ENCODE measurements at regions not wholly inside any gene's neighbourhood (a gene's known extent, or its start where the extent isn't known, plus 50 kb on each side); places are given as distances from the start of the nearest gene placed in this dataset.
A peak's percentile ranks its signal among the peaks of the same experiment; 100 is the strongest.

DNA sequence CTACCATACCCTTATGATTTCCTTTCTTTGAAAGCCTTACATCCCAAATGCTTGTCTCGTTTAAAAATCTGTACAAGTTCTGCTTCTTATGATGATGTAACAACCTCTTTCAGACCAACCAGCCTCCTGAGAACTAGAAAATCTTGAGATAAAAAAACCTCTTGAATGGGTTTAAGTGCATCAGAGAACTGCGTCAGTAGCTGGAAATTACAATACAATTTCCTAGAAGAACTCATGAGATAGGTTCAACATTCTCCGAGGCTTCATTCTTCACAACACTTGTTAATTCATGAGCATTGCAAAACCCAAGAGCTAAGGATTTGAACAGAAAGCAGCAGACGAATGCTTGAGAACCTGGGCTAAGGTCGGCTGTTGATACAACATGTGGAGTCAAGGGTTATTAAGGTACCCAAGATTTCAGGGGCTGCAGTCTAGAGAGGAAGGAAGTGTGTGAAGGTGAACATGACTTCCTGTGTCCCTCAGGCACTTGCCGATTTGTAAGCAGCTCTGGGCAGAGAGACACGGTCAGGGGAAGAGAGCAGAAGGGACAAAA, 286.0 kb downstream of the ICE1 start:
- no peak for DNase-seq

DNA sequence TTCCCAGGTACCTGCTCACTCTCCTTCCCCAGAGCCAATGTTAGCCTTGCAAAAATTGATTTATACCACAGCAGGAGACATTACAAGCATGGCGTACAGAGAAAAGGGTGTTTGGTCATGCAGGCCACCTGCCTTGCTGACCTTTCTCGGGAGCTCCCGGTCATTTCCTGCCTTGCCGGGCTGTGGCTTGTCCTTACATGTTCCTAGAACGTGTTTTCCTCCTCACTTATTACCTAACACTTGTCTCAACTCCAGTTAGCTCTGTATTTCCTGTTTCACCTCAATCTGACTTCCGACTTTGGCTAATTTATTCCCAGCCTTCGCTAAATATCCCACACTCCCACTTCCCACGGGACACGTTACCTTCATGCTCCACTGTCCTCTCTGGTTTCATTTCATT, 282.5 kb downstream of the ICE1 start:
- DNase-seq: peak; percentile 38

DNA sequence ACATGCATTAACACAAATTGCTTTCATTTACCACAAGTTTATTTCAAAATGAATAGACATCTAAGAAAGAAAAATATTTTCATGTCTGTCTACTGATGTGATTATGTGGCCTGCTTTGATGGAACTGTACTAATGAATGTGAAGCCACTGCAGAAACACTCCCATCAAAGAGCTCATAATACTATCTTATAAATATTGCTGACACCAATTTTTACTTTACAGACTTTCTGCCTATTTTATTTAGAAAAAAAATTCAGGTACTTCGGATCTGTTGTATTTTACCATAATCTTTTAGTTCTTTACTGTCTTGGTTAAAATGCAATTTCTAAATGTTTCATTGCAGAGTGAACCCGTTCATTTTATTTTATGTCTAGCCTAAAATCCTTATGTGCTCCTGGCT, 281.9 kb downstream of the ICE1 start:
- no peak for DNase-seq

DNA sequence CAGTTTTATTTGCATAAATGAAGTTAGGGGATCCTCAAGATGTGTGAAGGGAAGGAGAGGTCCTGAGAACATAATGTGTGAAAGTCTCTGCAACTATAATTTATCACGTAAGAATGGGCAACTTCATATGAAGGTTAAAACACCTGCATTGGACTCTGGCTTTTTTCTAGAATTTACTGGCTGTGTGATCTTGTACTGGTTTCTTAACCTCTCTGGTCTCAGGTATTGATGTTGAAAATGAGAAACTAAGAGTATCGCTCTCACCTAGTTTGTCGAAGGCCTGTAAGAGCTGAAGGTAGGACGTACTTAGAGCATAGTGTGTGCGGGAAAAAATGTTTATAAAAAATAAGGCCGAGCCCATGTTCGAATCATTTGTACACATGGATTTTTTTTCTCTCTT, 280.5 kb downstream of the ICE1 start:
- no peak for DNase-seq

DNA sequence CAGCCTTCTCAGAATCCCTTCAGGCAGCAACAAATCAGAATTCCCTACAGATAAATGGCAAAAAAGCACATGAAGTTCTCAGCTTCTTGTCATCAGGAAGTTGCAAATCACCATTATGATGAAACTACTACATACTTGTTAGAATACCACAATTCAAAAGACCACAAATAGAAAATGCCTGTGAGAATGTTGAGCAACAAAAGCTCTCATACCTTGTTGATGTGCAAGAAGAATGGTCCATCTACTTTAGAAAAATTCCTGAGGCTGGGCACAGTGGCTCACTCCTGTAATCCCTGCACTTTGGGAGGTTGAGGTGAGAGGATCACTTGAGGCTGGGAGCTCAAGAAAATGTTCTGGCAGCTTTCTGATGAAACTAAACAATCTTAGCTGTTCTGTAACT, 278.1 kb downstream of the ICE1 start:
- DNase-seq: no peak

DNA sequence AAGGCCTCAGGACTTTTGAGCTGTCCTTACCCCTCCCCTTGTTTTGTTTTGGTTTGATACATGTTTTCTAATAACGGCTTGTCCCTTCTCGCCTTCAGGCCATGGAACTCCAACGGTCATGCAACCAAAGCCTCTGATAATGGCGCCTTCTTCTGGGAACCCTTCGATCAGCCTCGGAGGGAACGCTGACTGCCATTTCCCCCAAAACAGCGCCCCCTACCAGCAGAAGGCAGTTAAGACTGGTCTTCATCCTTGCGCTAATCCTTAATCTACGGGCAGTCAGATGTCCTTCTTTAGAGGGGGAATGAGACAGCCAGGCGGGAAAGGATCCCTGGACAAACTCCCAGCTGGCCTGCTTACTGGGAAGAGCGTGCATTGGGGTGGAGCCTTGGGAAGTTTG, 276.6 kb downstream of the ICE1 start:
- DNase-seq: no peak

DNA sequence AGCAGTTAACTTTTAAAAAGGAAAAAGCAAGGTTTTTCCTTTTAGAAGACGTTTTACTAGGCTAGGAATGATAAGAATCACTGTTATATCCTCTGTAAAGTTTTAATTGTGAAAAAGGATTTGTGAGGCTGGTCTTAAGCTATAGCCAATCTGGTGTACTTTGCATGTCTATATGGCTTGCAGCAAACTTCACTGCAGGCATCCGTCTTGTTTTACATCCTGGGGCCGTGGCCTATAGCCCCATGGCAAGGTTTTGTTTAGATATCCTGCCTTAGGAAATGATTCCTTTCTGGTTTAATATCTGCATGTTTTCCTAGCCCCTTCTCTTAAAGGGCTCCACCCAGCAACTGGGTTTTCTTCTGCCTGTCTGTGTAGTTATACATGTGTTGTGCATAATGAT, 272.8 kb downstream of the ICE1 start:
- DNase-seq: no peak

DNA sequence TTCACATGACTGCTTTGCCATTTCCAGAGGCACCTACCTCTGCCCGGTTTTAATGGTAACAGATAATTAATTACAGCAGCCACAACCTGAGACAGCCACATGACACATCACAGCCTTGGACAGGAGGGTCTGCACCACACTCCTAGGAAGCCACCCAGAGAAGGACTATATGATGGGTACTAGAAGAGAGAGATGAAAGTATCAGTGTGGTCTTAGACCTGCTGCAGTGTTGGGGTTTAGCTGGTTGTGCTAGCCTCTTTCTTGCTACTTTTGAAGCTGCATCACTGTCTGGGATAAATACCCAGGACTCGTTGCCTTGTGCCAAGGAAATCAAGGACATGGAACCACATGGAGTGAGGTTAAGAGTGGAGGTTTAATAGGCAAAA, 266.4 kb downstream of the ICE1 start:
- DNase-seq: no peak

DNA sequence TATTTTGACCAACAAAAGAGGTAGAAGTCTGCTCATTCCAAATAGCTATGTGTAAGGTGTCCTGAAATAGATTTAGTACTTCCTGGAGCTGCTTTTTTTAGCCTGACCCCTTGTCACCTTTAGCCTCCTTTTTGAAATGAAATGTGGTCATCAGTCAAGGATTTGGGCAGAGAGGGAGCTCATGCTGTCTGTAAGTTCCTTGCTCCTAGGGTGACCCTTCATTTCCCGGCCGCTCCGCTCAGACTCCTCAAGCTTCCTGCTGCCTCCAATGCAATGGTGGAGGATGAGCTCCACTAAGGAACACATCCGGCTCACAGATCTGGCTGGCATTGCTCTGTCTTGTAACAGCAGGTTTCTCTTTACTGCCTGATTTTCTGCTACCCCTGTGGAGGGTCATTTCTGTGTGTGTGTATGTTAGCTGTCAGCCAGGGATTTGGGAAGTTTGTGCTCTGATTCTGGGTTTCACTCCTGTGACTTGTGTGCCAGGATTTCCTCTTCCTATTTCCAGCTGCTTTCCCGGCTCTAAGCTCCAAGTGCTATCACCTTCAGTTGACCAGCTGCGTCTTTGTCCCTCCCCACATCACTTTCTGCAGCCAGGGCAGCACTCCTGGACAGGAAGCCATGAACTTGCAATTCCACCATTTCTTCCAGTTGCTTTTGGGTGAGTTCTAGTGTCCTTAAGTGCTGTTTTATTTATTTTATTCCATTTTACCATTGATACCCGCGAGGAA, 265.9 kb downstream of the ICE1 start:
- DNase-seq: no peak

DNA sequence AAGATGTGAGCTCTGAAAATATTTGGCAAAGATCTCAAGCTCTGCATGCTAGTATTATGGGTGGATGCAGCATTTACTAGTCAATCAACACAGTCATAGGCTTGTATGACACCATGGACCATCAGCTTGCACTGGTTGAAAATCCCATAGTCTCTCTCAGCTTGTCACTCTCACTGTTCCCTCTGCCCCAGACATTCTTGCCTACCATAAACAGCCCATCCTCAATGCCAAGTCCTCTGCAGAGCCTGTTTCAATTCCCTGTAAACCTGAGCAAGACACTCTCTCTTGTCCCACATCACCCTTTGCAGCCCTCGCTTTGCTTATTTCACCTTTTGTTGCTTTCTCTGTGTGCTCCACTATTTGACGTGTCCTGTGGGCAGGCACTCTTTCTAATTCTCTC, 264.6 kb downstream of the ICE1 start:
- no peak for DNase-seq

DNA sequence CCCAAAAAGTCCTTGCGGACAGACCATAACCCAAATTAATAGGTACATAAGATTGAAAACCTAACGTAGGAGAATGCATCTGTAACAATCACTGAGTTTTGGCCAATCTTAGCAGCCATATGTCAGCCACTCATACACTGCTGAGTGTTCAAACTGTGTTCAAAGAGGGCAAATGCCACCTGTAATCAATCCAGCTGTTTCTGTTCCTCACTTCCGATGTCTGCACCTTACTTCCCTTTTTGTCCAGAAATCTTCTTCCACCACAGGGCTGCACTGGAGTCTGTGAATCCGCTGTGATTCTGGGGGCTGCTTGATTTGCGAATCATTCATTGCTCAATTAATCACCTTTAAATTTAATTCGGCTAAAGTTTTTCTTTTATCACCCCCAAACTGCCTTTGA, 263.9 kb downstream of the ICE1 start:
- no peak for DNase-seq

DNA sequence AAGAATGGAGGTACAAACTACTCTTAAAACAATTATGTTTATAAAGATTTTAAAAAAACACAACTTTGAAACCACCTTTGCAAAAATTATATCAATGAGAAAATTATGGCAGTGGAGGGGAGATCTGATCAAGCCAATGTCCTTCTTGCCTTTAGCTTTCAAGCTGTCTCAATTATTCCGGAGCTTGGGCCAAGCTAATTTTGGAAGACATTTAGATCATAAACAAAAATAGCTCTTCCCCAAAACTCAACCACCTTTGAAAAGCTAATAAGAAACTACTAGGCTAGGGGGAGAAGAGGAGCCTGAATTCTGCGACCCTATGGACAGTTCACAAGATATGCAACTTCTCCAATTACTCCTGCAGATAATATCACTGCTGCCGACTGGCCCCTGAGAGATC, 263.3 kb downstream of the ICE1 start:
- no peak for DNase-seq

DNA sequence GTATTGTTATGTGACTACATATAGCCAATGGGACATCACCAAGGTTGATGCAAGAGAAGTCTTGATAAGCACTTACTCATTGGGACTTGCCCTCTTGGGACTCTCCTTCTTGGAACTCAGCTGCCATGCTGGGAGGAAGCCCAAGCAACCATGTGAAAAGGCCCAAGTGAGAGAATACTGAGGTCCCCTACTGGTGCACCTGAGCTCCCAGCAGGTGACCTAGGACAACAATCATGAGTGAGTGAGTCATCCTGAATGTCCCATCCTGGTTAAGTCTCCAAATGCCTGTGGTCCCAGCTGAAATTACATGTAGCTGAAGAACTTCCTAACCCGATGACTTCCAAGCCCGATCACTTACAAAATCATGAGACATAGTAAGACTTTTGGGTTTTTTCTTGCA, 260.7 kb downstream of the ICE1 start:
- no peak for DNase-seq

DNA sequence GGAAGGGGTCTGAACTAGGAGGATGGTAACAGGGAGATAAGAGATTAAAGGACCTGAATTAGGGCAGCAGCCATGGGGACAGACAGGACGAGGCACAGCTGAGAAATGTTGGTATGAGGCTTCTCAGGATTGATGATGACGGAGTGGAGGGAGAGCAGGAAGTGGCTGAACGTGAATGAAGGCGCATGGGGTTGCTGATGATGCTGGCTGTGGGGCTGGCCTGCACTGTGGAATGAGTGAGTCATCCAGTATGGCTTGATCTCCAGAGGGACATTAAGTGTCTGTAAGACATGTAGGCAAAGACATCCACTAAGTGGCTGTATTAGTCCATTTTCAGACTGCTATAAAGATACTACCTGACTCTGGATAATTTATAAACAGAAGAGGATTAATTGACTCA, 256.4 kb downstream of the ICE1 start:
- no peak for DNase-seq

DNA sequence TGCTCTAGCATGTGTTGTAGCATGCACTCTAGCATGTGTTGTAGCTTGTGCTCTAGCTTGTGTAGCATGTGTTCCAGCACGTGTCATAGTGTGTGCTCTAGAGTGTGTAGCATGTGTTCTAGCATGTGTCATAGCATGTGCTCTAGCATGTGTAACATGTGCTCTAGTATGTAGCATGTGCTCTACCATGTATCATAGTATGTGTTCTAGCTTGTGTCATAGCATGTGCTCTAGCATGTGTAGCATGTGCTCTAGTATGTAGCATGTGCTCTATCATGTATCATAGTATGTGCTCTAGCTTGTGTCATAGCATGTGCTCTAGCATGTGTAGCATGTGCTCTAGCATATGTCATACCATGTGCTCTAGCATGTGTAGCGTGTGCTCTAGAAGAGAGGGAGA, 255.3 kb downstream of the ICE1 start:
- DNase-seq: no peak

DNA sequence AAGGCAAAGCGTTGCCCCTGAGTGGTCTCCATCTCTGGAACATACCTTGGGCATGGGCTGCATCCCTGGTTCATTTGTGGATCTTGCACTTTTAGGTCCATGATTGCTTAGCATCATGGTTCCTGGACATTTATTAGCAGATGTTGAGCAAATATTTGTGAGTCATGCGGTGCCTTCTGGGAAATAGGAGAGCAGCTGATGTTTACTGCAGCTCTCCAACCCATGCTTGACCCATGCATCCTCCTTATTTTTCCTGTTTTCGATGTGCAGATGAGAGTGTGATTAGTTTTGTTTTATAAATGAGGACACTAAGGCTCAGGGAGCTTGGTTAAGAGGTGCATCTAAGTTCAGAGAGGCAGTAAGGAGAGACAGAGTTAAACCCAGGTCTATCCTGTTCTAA, 253.7 kb downstream of the ICE1 start:
- DNase-seq: peak; percentile 26

DNA sequence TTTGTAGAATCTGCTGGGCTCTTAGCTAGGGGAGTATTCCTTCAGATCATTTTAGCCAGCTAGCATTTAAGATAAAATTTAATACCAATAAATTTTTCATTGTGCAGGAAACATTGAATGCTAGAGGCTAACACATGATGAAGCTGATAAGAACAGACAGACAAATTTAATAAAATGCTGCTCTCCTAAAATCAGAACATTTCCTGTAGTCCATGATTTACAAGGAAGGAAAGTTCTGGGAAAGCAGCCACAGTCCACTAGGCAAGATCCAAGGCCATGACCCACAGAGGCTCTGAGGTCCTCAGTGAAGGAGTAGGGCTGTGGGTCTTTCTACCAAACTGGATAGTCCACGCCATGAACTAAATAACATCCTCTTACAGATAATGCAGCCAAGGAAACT, 253.0 kb downstream of the ICE1 start:
- no peak for DNase-seq

DNA sequence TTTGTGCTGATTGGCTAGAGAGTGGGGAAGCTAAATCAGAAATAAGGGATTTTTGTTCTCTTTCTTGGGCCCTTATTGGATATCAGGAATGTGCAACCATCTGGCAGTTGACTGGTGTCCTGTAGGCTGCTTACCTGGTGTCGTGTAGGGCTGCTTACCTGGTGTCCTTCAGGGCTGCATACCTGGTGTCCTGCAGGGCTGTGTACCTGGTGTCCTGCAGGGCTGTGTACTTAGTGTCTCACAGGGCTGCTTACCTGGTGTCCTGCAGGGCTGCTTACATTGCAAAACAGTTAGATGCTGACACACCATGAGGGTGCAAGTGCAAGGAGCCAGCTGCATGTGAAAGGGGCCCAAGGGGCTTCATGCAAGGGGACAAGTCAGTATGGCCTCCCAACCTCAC, 249.3 kb downstream of the ICE1 start:
- no peak for DNase-seq

DNA sequence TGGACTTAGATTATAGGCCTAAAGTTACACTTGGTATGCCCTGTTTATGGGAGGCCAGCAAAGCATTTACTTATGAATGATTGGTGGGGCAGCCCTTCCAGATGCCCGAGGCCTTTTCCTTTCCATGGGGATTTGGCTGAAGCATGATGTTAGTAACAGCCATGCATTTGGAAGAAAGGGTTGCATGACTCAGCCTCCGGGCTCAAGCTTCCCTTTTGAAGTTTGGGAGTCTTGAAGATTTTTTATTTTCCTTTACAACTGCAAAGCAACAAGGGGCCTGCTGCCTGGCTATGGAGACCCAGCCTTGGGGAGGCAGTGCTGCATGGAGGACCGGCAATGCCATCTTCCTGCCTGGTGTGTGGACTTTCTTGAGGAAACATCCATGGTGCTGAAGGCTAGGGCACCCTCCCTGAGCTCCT, 244.7 kb downstream of the ICE1 start:
- no peak for DNase-seq

DNA sequence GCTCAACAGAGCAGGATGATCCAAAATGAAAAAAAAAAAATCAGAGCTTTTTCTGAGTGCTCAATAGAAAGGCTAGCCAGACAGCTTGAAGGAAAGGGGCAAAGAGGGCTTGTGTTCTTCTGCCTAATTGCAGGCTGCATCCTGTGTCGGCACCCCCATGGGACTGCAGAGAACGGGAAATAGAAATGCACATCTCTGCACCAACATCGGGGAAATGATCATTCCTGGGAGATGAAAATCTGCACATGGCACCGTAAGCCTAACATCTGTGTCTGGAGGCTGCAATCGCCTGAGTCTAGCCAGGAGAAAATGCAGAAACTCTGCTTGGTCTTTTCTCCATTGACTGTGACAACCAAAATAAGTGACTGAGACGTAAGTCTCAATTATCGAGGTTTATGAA, 243.9 kb downstream of the ICE1 start:
- no peak for DNase-seq

DNA sequence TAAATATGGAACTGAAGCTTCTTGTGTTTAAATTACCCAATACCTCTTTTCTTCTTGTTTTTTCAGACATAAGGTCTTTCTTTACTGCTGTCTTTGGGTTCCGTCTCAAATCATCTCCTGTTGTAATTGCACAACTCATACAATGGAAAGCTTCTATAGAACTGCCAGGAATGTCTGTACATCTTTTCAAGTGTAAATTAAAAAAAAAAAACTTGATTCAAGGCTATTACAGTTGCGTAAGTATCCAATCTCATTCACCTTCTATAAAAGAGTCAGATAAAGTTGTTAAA, 243.5 kb downstream of the ICE1 start:
- no peak for DNase-seq

DNA sequence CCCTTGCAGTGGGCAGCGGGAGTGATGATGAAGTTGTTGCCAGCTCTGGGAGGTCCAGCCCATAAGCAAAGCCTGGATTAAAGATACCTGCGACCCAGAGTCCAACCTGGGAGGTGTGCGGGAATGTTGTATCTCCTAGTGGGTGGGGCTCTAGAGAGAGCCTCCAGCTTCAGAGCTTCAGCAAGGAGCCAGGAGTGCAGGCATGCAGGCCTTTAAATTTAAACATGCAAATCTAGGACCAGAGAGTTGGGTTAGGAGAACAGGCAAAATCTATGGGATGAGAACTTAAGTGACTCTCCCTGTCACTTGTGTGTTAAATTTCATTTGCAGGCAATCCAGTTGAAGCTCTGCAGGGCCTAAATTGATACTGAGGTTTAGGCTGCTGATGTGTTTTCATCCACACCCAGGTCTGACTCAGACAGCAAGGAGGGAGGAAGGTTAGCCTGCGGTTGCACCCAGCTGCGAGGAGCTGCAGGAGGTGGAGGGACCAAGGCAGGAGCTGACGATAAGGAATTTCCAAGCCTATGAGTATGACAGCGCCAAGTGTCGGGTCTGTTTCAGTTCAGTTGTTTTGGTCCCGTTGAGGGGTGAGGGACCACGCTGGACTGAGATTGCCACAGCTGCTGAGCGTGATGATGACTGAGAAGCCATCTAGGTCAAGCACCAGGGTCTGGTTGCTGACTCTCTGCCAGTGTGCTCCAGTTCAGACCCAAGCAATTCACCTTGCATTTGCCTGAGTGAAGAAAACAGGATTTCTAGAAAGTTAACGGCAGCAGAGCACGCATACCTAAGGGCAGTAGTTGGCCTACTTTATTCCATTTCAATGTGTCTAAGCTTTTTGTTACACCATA, 243.0 kb downstream of the ICE1 start:
- DNase-seq: no peak

DNA sequence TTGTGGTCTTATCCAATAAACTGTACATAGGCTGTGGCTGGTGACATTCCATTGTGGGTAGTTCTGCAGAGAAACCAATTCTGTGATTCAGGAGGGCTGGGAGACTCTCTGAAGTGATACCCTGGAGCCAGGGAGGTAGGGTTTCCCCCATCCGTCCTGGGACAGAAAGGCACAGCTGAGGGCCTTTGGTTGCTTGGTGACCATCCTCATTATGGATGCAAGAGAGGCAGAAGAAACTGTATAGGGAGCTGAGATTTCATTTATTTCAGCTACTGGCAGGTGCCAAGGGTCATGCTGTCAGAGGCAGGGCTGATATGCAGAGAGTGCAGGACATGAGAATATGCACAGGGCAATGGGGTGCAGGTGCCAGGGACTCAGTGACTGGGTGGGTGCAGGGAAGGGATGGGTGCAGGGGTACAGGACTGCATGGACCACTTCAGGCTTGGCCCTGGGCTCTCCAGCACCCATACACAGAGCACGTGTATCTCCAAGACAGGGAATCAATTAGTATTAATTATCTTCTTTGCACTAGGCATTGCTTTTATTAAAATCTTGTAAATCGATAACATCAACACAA, 236.5 kb downstream of the ICE1 start:
- no peak for DNase-seq

DNA sequence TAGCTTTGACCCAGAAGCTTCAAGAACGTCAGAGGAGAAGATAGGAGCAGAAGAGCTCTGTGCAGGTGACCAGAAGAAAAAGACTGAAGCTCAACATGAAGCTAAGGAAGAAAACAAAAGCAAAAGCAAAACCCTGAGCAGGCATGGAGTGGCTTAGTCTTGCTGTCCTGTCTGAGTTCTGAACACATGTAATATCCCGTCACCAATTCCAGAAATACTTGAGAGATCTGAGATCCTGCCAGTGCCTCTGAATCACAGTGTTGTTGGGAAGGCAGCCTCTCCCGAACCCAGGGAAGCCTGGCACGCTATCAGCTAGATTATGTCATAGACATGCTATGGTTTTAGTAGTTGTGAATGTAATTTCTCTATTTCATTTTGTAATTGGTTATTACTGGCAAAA, 235.7 kb downstream of the ICE1 start:
- DNase-seq: no peak
